ENCODE measurements at regions not wholly inside any gene's neighbourhood (a gene's known extent, or its start where the extent isn't known, plus 50 kb on each side); places are given as distances from the start of the nearest gene placed in this dataset.
A peak's percentile ranks its signal among the peaks of the same experiment; 100 is the strongest.

DNA sequence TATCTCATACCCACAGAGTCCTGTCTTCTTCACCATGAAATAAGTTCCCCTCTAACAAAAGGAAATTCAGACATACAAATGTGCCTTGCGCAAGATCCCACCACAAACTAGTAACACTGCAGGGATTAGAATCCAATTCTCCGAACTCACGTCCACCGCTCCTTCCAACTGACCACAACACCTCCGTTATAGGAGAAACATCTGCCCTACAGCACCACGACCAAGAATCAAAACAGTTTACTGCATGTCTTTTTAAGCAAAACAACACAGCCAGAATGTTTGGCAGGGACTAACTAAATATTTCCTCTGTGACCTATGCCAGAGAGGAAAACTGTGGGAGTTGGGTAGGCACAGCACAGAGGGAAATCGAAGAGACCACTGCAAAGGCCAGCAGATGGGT is 72.7 kb upstream of the AKIP1 start:
- no peak overlapping the region for H2BK120ac ChIP-seq (ENCODE audit: low read depth, low read length, poor library complexity, severe bottlenecking)
- peaks cover 12% of the 10 kb centered on the region; the same call in 1 of the 2 replicates for H3K4me1 ChIP-seq (ENCODE audit: insufficient read depth, low read length)

More for the DNA sequence above, 72.7 kb upstream of the AKIP1 start:
- Mint-ChIP-seq H3K9me3 (no peaks in the 10 kb centered on the region; a peak in 1 of 5 replicates), H3K4me1 (peaks cover 46 to 47% of the 10 kb centered on the region in 2 experiments), H3K27me3 (ENCODE audit: low read depth) (no peaks in the 10 kb centered on the region), H3K36me3 (ENCODE audit: insufficient read depth in 1 of 3, low read depth in 3 of 3) (peaks cover 0 to 4% (median 2%) of the 10 kb centered on the region in 3 experiments; a peak in 3 of 7 replicates), H3K4me3 (no peak overlapping the region), H3K27ac (no peak overlapping the region)
- Histone ChIP-seq H2BK15ac (ENCODE audit: low read depth, low read length) (peak overlapping the region; percentile 37; the same call in 1 of the 2 replicates), H2BK5ac (ENCODE audit: insufficient read length, low read length) (no peak overlapping the region), H3K9ac (ENCODE audit: extremely low read depth, insufficient read length, low read length) (no peak overlapping the region), H3T11ph (ENCODE audit: low read length) (no peak overlapping the region), H3K4ac (ENCODE audit: low read depth, low read length) (no peak overlapping the region; the same call in 1 of the 2 replicates), H3K9me3 (ENCODE audit: control insufficient read depth, low read depth, low read length) (no peaks in the 10 kb centered on the region), H3K14ac (ENCODE audit: insufficient read depth, low read length) (no peak overlapping the region), H4K8ac (replicated peaks; ENCODE audit: insufficient read length, low read depth, low read length) (no peak overlapping the region), H3K27me3 (ENCODE audit: insufficient read depth, low read length) (no peaks in the 10 kb centered on the region), H2AFZ (ENCODE audit: low read length) (no peak overlapping the region), H3K79me2 (ENCODE audit: insufficient read depth, low read length) (no peaks in the 10 kb centered on the region), H3K23ac (ENCODE audit: insufficient read length, low read depth, low read length) (no peak overlapping the region), H3K23me2 (ENCODE audit: insufficient read length, low read depth, low read length, poor library complexity, severe bottlenecking) (no peaks in the 10 kb centered on the region), H4K91ac (ENCODE audit: insufficient read length, low read depth, low read length) (no peak overlapping the region), H3K18ac (ENCODE audit: insufficient read length, low read depth, low read length) (no peak overlapping the region), H3K56ac (ENCODE audit: insufficient read length, low read depth, low read length) (no peak overlapping the region), H4K5ac (ENCODE audit: insufficient read length, low read depth, low read length) (no peak overlapping the region), H3K27ac (ENCODE audit: insufficient read length, low read depth, low read length) (no peak overlapping the region), H3K79me1 (ENCODE audit: insufficient read depth, low read depth, low read length, poor library complexity, severe bottlenecking) (no peaks in the 10 kb centered on the region), H2BK12ac (ENCODE audit: insufficient read length, low read depth, low read length) (no peak overlapping the region), H2BK20ac (ENCODE audit: low read depth, low read length, poor library complexity, severe bottlenecking) (no peak overlapping the region), H3K4me2 (ENCODE audit: insufficient read depth, insufficient read length, low read length) (no peak overlapping the region), H2AK5ac (ENCODE audit: insufficient read length, low read length) (no peak overlapping the region), H4K20me1 (ENCODE audit: control insufficient read depth, insufficient read depth, insufficient read length) (no peaks in the 10 kb centered on the region)
- no CpG with 5 or more reads among the region's 7 CpGs for WGBS (ENCODE audit: extremely low coverage, insufficient read length, low lambda C conversion rate)
- DNase-seq: no peak
- TF ChIP-seq, protein P1, sequence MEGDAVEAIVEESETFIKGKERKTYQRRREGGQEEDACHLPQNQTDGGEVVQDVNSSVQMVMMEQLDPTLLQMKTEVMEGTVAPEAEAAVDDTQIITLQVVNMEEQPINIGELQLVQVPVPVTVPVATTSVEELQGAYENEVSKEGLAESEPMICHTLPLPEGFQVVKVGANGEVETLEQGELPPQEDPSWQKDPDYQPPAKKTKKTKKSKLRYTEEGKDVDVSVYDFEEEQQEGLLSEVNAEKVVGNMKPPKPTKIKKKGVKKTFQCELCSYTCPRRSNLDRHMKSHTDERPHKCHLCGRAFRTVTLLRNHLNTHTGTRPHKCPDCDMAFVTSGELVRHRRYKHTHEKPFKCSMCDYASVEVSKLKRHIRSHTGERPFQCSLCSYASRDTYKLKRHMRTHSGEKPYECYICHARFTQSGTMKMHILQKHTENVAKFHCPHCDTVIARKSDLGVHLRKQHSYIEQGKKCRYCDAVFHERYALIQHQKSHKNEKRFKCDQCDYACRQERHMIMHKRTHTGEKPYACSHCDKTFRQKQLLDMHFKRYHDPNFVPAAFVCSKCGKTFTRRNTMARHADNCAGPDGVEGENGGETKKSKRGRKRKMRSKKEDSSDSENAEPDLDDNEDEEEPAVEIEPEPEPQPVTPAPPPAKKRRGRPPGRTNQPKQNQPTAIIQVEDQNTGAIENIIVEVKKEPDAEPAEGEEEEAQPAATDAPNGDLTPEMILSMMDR (conservative IDR thresholded peaks at IDR 0.05): no peak

Data from H9 (cell line).